ENCODE measurements at regions not wholly inside any gene's neighbourhood (a gene's known extent, or its start where the extent isn't known, plus 50 kb on each side); places are given as distances from the start of the nearest gene placed in this dataset.
"Not testable (repeated sequence)": the region's sequence is repeated elsewhere in the genome, so short reads cannot be mapped to it uniquely, and the experiment has no call there.

DNA sequence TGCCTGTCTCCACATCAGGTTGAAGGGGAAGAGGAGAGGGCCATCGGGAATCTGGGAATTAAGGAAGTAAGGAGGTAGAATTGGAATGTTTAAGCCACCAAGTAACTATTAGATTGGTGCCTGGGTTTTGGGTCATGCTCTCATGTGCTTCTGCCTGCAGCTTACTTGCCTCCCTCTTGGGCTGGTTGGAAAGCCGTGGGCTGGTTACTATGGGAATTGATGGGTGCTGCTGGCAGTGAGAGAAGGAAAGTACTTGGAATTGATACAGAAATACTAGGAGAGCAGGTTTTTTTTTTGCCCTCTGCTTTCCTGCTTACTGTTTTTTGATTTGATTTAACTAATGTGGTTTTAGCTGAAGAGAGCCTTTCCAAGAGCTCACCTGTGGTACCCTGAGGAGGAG lies 493.5 kb upstream of the RGS6 start:
- no peak for DNase-seq

DNA sequence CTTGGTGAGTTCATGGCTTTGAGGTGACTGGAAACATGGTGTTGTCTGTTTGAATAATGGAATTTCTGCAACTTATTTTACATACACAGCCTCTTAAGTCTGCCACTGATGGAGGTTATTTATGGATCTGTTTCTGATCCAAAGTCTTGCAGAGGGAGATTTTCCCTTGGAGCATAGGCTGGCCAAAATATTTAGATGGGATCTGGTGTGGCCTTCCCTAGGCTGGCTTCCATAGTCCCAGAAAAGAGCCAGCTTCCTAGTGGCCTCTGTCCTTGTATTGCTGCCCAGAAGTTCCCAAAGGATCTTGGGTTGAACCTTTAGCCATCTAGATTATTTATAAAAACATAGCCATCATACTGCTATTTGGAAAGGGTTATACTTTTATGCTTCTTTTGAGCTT lies 491.1 kb upstream of the RGS6 start:
- DNase-seq, result no peak

DNA sequence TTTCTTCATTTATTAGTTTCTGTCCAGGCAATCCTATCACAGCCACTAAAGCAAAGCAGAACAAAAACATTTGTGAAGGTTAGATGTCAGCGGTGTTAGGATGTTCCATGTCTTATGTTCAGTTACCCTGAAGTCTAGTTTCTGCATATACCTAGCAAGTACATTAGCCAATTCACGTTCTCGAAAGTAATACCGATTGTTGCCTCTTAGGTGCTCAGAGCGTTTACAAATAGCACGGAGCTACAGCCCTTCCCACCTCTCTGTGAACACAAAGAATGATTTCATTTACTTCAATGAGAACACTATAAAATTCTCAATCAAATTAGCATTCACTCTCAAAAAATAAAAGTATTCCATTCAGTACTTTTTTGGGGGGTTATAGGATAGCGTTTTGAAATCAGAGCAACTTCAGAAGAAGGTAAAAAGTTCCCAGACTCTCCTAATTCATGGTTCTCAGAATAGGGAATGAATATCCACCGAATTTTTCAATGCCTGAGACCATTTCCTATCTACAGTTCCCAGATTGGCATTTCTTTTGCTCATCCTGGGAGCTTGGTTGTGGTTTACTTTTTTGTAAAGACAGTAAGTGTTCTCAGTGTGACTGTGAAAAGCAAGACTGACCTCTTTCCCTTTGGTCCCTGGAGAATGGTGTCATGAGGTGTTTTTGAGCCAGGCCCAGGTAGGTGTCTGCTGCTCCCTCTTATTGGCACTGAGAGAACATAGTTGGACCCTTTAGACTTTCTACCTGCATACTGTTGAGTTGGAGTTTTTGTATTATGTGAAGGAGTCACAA lies 488.0 kb upstream of the RGS6 start:
- DNase-seq, result no peak

DNA sequence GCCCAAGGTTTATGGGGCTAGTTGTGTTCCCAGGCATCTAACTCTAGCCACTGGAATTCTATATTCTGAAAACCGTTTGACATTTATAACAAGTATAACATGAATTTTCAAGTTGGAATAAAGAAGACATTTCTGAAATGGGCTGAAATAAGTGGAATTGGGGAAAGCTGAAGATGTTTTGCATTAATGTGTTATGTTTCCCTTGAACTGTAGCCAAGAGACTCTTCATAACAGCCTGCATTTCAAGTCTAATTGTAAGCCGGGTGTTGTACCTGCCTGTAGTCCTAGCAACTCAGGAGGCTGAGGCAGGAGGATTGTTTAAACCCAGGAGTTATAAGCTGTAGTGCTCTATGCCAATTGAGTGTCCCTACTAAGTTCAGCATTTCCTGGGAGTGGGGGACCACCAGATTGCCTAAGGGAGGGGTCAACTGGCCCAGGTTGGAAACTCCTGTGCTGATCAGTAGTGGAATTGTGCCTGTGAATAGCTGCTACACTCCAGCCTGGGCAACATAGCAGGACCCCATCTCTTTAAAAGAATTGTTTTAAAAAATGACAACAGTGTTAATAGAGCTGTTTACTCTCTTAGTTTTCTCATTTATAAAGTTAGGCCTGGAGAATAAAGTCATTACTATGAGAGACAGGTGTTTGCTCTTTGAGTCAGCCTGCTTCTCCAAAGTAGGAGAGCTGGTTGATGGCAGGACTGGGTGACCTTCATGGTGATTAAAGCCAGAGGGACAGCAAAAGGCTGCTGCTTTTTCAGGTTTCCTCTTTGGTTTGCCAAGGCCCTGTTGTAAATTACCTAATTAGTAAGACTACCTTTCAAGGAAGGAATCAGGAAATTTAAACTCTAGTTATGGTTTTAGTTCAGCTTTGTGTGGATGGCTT lies 483.6 kb upstream of the RGS6 start:
- no peak for DNase-seq

DNA sequence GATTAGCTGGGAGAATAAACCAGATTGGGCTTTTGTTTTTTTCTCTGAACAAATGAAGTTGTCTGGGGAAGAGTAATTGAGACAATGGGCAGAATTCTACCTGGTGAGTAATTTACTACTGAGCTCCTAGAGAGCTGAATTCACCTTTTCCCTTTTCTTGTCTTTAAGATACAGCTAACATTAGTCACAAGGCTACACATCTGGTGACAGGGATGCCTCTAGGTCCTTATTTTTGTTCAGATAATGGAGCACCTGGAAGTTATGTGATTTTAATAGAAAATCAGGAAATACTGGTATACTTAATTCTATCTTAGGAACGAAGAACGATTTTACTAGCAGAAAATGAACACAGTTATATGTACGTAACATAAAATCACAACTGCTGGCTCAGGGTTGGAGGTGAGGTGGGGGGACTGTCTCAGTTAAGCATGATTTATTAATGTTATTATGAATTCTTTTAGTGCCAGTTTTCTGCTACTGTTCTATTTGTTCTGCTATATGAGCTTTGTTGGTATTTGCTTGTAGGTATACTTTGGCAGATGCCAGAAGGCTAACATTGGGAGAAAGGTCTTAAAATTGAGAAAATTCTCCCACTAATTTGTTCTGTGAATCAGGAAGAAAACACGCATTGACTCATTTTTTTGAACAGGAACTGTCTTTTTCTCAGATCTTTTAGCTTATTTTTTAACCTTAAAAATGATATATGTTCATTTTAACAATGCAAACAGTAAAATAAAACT lies 482.7 kb upstream of the RGS6 start:
- DNase-seq, result no peak

DNA sequence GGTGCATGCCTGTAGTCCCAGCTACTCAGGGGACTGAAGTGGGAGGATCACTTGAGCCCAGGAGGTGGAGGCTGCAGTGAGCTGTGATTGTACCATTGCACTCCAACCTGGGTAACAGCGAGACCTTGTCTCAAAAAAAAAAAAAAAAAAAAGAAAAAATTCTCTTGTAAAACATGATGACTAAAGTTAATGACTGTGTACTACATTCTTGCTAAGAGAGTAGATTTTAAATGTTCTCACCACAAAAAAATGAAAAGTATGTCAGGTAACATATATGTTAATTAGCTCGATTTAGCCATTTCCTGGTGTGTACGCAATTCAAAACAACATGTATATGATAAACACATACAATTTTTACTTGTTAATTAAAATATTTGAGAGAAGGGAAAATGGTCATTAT lies 480.7 kb upstream of the RGS6 start:
- no peak for DNase-seq

DNA sequence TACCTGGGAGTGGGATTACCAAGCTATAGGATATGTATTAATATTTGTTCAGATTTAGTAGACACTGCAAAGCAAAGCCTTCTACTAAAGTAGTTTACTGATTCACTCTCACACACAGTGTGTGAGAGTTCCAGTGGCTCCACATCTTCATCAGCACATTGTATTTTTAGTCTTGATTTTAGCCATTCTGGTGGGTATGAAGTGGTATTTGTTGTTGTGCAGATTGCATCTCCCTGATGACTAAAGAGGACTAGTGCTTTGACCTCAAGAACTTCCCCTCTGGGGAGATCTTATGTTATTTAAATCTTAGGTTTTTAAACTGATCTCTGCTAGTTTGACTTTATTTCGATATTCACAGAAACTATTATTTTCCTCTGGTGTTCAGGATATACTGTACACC lies 479.7 kb upstream of the RGS6 start:
- DNase-seq, result no peak

DNA sequence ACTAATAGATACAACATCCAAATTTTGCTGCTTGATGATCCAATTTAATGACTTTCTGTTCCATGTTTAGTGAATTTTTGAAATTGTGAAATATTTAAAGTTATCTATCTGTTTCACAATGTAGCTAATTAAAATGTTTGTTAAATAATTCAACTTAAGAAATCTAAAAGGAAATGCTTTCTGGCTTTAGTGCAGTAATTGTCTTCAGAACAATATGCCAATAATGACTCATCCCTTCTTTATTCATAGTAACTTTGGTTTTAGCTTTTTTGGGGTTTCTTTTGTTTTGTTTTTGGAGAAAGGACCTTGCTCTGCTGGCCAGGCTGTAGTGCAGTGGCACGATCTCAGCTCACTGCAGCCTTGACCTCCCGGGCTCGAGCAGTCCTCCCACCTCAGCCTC lies 479.2 kb upstream of the RGS6 start:
- no peak for DNase-seq

DNA sequence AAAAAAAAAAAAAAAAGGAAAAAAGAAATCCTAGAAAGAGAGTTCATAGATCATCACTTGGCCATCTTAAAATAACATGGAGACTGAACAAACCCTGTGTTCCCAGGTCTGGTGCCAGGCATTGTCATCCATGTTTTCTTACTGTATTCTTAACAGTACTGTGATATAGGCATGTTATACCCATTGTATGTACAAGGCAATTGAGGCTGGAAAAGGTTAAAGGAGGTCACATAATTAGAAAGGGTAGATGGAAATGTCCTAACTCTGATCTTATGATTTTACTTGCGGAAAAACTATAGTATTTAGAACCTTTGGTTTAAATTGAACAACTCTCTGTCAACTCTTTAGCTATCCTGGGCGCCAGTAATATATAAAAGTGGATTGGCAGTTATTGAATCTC lies 478.2 kb upstream of the RGS6 start:
- no peak for DNase-seq

DNA sequence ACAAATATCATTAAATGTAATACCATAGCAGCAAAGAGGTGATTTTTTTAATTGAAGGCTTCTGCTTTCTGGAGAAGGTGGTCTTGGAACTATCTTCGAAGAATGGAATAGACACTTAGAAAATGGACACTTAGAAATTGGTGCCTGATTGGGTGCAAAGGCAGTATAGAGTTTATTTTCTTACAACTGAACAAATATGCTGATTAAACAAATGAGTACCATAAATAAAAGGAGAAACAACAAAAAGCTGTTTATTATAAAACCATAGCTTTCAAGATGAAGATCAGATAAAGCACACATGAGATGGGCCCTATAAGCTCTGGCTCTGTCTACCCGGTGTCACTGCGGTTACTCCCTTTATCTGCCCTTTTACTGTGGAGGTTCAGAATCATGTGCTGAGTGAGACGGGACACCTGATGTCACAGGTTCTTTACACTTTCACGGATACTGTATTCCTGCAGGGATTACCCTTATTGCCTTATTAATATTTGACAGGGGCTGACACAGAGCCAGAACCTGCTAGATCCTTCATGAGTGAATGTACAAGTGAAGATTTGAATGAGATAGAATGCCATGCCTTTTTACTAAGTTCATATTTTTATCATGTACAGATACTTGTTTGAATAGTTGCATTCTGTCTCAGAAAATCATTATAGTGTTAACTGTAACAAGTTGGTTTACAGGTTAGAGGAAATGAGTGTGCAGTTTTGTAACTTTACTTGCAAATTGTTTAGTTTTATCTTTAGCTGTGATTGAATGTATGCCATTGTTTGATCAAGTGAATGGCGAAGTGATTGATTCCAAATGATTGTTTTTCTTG lies 477.5 kb upstream of the RGS6 start:
- DNase-seq, result no peak

DNA sequence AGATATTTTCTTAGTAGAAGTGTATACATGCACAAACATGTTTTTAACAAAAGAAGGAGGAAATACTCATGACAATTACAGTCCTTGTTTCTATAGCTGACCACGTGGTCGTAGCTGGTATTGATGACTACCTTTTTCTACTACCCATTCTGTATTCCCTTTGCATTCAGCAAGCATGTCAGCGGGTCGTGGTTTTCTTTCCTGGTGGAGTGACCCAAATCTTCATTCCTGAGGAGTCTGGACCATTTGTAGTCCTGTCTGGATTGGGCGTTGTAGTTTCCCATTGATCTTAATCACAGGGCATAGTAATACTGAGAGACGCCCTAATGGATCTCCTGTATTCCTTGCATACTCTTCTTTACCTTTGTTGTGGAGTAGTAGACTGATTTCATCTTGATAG lies 472.1 kb upstream of the RGS6 start:
- no peak for DNase-seq

DNA sequence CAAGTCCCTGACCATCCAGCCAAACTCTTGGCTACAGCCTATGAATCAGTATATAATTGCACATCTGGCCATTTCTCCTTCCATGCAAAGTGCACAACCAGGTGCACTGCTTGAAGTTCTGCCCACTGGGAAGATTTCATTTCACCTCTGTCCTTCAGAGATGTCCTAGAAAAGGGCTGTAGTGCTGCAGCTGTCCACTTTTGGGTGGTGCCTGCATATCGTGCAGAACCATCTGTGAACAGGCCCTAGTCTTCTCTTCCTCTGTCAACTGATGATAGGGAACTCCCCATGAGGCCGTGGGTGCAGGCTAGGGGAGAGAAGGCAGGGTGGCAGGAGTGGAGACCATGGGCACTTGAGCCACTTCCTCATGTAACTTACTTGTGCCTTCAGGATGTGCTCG lies 470.6 kb upstream of the RGS6 start:
- DNase-seq, result not testable (repeated sequence)

DNA sequence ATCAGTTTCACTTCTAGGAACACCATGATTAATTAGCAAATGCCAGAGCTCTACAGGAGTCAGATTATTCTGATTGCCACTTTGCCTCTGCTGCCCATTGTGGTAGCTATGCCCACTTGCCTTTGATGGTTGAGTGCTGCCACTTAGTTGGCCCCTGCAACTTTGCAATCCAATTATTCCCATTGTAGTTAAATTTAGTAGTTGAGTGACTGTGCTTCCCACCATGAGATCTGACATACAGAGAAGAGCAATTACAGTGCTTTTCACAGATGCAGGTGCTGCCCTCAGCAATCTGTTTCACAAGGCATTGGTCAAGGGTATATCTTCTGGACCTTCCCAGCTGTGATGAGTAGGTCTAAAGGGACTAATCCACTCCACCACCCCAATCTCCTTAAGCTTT lies 468.4 kb upstream of the RGS6 start:
- DNase-seq, result no peak

DNA sequence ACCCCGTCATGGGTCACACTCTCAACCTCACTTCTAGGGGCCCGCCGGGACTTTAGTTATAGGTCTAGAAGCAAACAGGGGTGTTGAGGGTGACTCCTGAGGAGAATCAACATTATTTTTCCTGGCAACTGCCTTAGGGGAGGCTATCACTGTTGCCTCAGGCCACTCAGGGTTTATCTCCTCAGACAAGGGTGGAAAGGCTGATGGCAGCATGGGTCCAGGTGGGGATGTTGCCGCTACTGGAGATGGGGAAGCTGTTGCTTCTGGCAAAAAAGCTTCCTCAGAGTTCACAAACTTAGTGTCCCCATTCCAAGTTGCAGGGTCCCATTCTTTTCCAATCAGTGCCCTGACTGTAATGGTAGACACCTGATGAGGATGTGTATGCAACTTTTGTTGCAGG lies 467.4 kb upstream of the RGS6 start:
- no peak for DNase-seq

DNA sequence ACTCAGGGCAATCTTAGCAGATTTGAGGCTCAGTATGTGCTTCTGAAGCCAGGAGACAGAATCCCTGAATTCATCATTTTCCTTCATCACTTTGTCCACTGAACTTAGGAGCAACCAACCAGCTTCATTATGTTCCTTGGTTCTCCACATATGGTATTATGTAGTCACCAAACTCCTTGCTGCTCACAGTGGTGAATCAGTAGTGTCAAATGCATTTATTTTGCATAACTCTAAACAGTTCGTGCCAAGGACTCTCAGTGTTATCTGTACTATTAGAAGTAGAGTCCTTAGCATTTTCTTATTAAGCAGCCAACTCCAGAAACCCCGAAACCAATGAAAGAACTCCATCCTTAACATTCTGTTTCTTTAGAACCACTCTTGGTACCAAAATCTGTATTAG lies 466.9 kb upstream of the RGS6 start:
- DNase-seq, result no peak

DNA sequence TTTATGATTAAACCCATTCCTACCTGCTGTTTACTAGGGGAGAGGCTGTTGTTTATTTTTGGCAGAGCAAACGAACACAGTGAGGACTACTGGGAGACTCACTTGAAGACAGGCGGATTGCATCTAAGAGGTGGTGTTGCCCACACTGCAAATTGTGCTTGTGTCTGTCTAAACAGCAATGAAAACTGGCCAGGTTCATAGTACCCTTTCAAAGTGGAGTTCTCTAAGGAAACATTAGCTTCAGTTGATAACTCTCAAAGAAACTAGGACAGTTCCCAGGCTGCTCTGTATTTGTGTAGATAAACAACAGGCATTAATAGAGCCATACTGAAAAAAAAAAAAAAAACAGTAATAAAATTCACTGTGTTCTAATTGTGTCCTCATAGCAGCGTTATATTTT lies 466.0 kb upstream of the RGS6 start:
- no peak for DNase-seq

DNA sequence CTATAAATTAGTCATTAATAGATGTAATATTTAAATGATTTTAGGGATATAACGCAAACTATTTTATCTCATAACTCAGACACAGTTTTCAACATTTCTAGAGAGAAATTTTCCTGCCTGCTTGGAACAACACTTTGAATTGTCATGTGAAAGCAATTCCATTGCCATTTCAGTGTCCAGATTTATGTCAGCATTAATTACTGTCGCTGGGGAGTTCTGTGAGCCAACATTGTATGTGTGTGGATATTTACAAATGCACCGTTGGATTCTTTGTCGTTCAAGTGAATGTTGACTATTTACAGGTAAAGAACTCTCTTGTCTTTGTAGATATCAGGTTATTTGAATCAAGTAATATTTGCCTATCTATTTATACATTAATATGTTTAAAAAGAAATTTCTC lies 465.3 kb upstream of the RGS6 start:
- DNase-seq, result no peak

DNA sequence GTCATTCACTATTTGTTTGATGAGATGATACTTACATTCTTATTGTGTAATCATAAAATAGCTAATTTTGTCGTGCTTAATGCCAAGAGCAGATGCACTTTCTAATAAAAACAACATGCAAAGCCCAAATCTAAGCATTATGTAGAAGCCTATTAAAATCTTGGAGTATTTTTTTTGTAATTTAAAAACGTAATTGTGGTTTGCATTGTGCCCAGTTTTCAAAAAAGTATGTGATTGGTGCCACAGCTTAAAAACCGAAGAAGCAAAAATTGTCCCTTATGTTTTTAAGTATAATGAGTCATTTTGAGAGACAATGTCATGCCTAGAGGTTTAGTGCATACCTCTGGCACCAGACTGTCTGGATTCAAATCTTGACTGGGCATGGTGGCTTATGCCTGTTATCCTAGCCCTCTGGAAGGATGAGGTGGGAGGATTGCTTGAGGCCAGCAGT lies 464.8 kb upstream of the RGS6 start:
- DNase-seq, result no peak

DNA sequence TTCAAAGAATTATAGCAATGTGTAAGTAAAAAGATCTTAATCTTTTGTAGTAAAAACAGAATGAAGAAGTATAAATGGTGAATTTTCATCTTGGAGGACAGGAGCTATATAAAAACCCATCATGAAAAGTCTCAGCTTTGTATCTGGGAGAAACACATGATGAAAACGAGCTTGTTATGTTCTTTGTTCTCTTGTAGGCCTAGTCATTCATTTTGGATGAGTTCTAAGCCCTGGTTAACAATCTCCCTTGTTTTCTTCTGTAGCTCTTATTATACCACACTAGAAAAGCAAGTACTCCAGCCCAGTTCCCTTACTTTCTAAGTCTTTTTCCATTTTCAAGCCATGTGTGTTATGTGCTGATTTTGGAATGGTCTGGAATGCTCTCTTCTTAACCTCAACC lies 463.5 kb upstream of the RGS6 start:
- DNase-seq, result no peak

DNA sequence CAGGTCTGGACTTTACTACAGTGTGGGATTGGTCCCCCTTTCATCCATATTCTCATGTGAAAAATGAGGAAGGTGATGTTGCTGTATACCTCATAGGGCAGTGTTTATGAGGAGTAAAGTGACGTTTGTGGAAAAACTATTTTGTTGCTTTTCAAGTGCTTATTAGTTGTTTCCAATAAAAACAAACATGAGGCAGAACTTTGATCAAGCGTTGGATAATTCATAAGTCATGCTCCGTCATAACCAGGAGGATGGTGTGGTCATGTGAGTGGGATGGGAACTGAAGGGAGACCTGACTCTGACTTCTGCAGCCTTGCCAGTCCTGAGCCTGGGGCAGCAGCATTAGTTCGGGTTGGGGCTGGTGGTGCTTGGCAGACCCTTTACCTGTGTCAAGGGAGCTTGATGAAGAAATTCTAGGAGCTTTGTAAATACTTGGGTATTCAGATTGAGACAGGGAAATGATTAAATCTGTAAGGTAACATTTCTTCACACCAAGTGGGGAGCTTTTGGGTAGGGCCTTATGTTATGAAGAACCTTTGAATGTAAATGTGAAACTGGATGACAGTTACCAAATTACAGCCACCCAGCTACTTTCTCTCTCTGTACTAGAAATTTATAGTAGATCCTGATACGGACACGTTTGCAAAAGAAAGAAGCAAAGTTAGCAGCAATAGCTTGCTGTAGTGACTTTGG lies 462.4 kb upstream of the RGS6 start:
- DNase-seq, result no peak

DNA sequence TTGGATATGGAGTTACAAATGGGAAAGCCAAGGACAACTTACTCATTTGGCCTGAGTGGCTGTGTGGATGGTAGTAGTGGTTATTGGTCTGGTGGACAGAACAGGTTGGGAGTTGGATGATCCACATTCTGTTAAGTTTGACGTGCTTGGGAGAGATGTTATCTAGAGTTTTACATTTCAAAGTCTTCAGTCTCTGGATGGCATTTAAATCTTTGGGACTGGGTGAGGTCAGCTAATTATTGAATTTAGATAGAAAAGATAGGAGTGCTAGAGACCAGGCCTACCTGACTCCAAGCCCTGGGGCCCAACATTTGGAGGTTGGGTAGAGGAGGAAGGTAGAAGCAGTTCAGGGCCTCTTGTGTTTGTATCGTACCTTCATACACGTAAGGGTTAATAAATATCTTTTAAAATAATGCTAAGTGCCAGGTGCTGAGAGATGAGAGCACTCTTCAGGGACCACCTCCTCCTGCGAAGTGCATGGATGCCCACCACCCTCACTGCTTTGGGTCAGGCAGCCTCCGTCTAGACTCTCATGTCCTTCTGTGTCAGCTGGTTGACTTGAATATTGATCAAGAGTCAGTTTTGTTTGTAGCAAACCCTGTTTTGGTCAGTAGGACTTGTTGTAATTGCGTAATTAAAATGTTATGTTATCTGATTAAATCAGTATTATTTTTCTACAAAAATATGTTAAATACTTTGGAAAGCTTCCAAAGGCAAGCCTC lies 460.4 kb upstream of the RGS6 start:
- no peak for DNase-seq
